ENCODE measurements at regions not wholly inside any gene's neighbourhood (a gene's known extent, or its start where the extent isn't known, plus 50 kb on each side); places are given as distances from the start of the nearest gene placed in this dataset.

- TF ChIP-seq ZNF592 (IDR thresholded peaks at IDR 0.05), result no peak
- TF ChIP-seq IKZF2 (IDR thresholded peaks at IDR 0.05), result peak in 1 of 2 experiments; percentile 33; a peak in 1 of 4 replicates
- TF ChIP-seq RAD21 (IDR thresholded peaks at IDR 0.05; ENCODE audit: insufficient read depth, low read depth, low read length), result peak; percentile 28; the same call in 1 of the 2 replicates
- TF ChIP-seq JUNB (IDR thresholded peaks at IDR 0.05), result peak; percentile 71
- TF ChIP-seq KDM1A (IDR thresholded peaks at IDR 0.05; ENCODE audit: borderline replicate concordance), result no peak
Measured at GRCh38 chr10:56632537-56632936, 271.5 kb upstream of the ZWINT start (continued).

GRCh38 chr10:56624082-56624481, 263.0 kb upstream of the ZWINT start:
- Histone ChIP-seq H4K20me1 (ENCODE audit: control insufficient read depth, insufficient read depth) (no peaks in the 10 kb centered on the region), H3K36me3 (ENCODE audit: control insufficient read depth in 2 of 2, insufficient read depth in 2 of 2, low read length in 1 of 2) (no peaks in the 10 kb centered on the region), H2AFZ (ENCODE audit: control insufficient read depth, low read depth, low read length) (no peak overlapping the region; the same call in 1 of the 2 replicates), H3K4me3 (no peak overlapping the region), H3K9ac (ENCODE audit: control insufficient read depth, insufficient read depth, low read length) (no peak overlapping the region), H3K9me3 (replicated peaks; ENCODE audit: control insufficient read depth, insufficient read depth, low read length) (no peaks in the 10 kb centered on the region), H3K27me3 (replicated peaks in 1 of 2; ENCODE audit: control insufficient read depth in 2 of 2, insufficient read depth in 2 of 2, low read length in 1 of 2) (no peaks in the 10 kb centered on the region), H3K4me1 (ENCODE audit: control insufficient read depth, insufficient read depth, low read length) (peaks cover 10% of the 10 kb centered on the region; the same call in 1 of the 2 replicates), H3K4me2 (ENCODE audit: control insufficient read depth, insufficient read depth) (no peak overlapping the region), H3K27ac (ENCODE audit: control insufficient read depth, insufficient read depth) (no peak overlapping the region), H3K79me2 (ENCODE audit: control insufficient read depth, insufficient read depth, low read length) (no peaks in the 10 kb centered on the region)
- no TSS peak for BruUV-seq (replicated peaks)
- intact Hi-C loops (cut with micrococcal nuclease; ENCODE audit: unreplicated experiment), result loop anchor here (5.0 kb wide), 1 partner anchor 142 kb away; no protein-coding TSS in a partner anchor
- in situ Hi-C loops (cut with MboI), result no loop called here
- RAD21 ChIA-PET (ENCODE audit: unreplicated experiment), result no interaction called here
- POLR2A ChIA-PET, result no interaction called here
- no peak for DNase-seq (ENCODE audit: low read depth, low spot score)
- ATAC-seq, result peak; percentile 61
- SMC1A ChIA-PET (ENCODE audit: uncharacterized antibody, unreplicated experiment), result interaction anchor here (1.2 to 2.1 kb wide), 3 partner anchors 10 to 62 kb away, joined by 3 to 6 read pairs (median 4); no protein-coding TSS in a partner anchor
- TF ChIP-seq CBFB (IDR thresholded peaks at IDR 0.05; ENCODE audit: low read depth) (no peak), HDGF (IDR thresholded peaks at IDR 0.05) (no peak), RAD21 (IDR thresholded peaks at IDR 0.05; ENCODE audit: insufficient read depth, low read depth, low read length) (peak; percentile 25; the same call in 1 of the 2 replicates)
- FAIRE-seq, result no peak
- CTCF ChIA-PET, result interaction anchor here (0.6 kb wide), 4 partner anchors 15 to 201 kb away, joined by 3 to 5 read pairs (median 3); no protein-coding TSS in a partner anchor

All from GM12878 (cell line).